ENCODE measurements at regions not wholly inside any gene's neighbourhood (a gene's known extent, or its start where the extent isn't known, plus 50 kb on each side); places are given as distances from the start of the nearest gene placed in this dataset.

GRCh38 chr1:60402216-60402615, 328.6 kb upstream of the C1orf87 start:
- TF ChIP-seq ZNF70 (CRISPR knock-in tag; IDR thresholded peaks at IDR 0.05) (no peak), ARNTL (CRISPR knock-in tag; IDR thresholded peaks at IDR 0.05; ENCODE audit: borderline replicate concordance, low read depth) (no peak), PATZ1 (CRISPR knock-in tag; IDR thresholded peaks at IDR 0.05; ENCODE audit: borderline replicate concordance) (no peak)
